ENCODE measurements at regions not wholly inside any gene's neighbourhood (a gene's known extent, or its start where the extent isn't known, plus 50 kb on each side); places are given as distances from the start of the nearest gene placed in this dataset.

- TF ChIP-seq ETS1 (IDR thresholded peaks at IDR 0.05) (no peak), EZH2 (IDR thresholded peaks at IDR 0.05; ENCODE audit: low read depth, unreplicated experiment) (no peak), CREB1 (CRISPR knock-in tag; IDR thresholded peaks at IDR 0.05; ENCODE audit: low read depth) (no peak), STAT1 (IDR thresholded peaks at IDR 0.05; ENCODE audit: unreplicated experiment) (no peak), ZNF114 (CRISPR knock-in tag; IDR thresholded peaks at IDR 0.05) (no peak), POLR2AphosphoS5 (IDR thresholded peaks at IDR 0.05; ENCODE audit: low read depth) (no peak)
Measured at GRCh38 chr5:37899037-37899436, 59.2 kb upstream of the GDNF start (continued).

- Histone ChIP-seq H3K4me3 (no peak overlapping the region), H3K9me2 (ENCODE audit: insufficient read depth) (no peaks in the 10 kb centered on the region), H3K27me3 (ENCODE audit: insufficient read depth) (no peaks in the 10 kb centered on the region), H3F3A (replicated peaks; ENCODE audit: low read depth) (no peaks in the 10 kb centered on the region), H3K27ac (ENCODE audit: low read depth) (no peak overlapping the region), H2AFZ (no peak overlapping the region), H3K4me1 (ENCODE audit: insufficient read depth) (no peaks in the 10 kb centered on the region), H3K4me2 (no peak overlapping the region), H4K20me1 (replicated peaks; ENCODE audit: insufficient read depth) (no peaks in the 10 kb centered on the region), H3K79me2 (replicated peaks; ENCODE audit: insufficient read depth) (no peaks in the 10 kb centered on the region), H3K36me3 (ENCODE audit: insufficient read depth) (no peaks in the 10 kb centered on the region)
- no peak overlapping the region for H3K27ac Mint-ChIP-seq
- no peaks in the 10 kb centered on the region for H3K36me3 Mint-ChIP-seq (ENCODE audit: low read depth)
- no peak overlapping the region for H3K4me3 Mint-ChIP-seq
- ATAC-seq (no peak), DNase-seq (ENCODE audit: low spot score) (no peak)
- no peaks in the 10 kb centered on the region for H3K9me3 Mint-ChIP-seq
- H3K27me3 Mint-ChIP-seq (ENCODE audit: insufficient read depth, low read depth, poor library complexity): peaks cover 4% of the 10 kb centered on the region
- H3K4me1 Mint-ChIP-seq: peaks cover 3% of the 10 kb centered on the region; the same call in 1 of the 3 replicates
- TF ChIP-seq ETS1 (IDR thresholded peaks at IDR 0.05): no peak
- TF ChIP-seq EZH2phosphoT487 (IDR thresholded peaks at IDR 0.05; ENCODE audit: unreplicated experiment): no peak
- TF ChIP-seq CTCF (conservative IDR thresholded peaks at IDR 0.05; ENCODE audit: low read depth in 2 of 2): no peak
- no peak for TF ChIP-seq JUNB (IDR thresholded peaks at IDR 0.05; ENCODE audit: unreplicated experiment)
- TF ChIP-seq EZH2 (IDR thresholded peaks at IDR 0.05; ENCODE audit: low read depth, unreplicated experiment): no peak
- no peak for TF ChIP-seq STAT1 (IDR thresholded peaks at IDR 0.05; ENCODE audit: unreplicated experiment)
- no peak for TF ChIP-seq POLR2AphosphoS5 (IDR thresholded peaks at IDR 0.05; ENCODE audit: low read depth)
- TF ChIP-seq ZNF462 (CRISPR knock-in tag; IDR thresholded peaks at IDR 0.05): no peak
- TF ChIP-seq REST (IDR thresholded peaks at IDR 0.05; ENCODE audit: unreplicated experiment): no peak
- no peak for TF ChIP-seq ZNF114 (CRISPR knock-in tag; IDR thresholded peaks at IDR 0.05)
Measured at GRCh38 chr5:37896159-37896558, 56.3 kb upstream of the GDNF start.
